WTC11 (cell line): ENCODE measurements at regions not wholly inside any gene's neighbourhood (a gene's known extent, or its start where the extent isn't known, plus 50 kb on each side); places are given as distances from the start of the nearest gene placed in this dataset.

Source experiments
- ATAC-seq: fragments of 200-7000 bp; cut with Tn5 transposase; 2 replicates; pipeline ENCODE4 v1.10.0; 2021; ENCODE audit warnings: mild to moderate bottlenecking, moderate library complexity
- CTCF ChIA-PET: fragments of 300-600 bp; sonication (Branson Sonifier 250); formaldehyde crosslinking; loops from one replicate; lab custom pipeline; 2021; ENCODE audit warnings: antibody characterized with exemption; lab: Charles Lee
- POLR2A ChIA-PET: fragments of 350-600 bp; sonication (Branson Sonifier 250); formaldehyde crosslinking; loops from one replicate; lab custom pipeline; 2021; ENCODE audit warnings: antibody characterized with exemption; lab: Charles Lee
- DNase-seq: peaks from one replicate; pipeline ENCODE4 v3.0.0; 2021; ENCODE audit warnings: low spot score
- H3K27ac Mint-ChIP-seq: 2 replicates; pipeline ENCODE4 v1.8.0; 2021; ENCODE audit warnings: mixed read lengths
- H3K27me3 Mint-ChIP-seq: 2 replicates; pipeline ENCODE4 v1.8.0; 2021; ENCODE audit warnings: low read depth, mild to moderate bottlenecking, moderate library complexity, mixed read lengths
- H3K36me3 Mint-ChIP-seq: 2 replicates; pipeline ENCODE4 v1.8.0; 2021; ENCODE audit warnings: mixed read lengths
- H3K4me1 Mint-ChIP-seq: 2 replicates; pipeline ENCODE4 v1.8.0; 2022; ENCODE audit warnings: mixed read lengths
- H3K4me3 Mint-ChIP-seq: 2 replicates; pipeline ENCODE4 v1.8.0; 2021; ENCODE audit warnings: mild to moderate bottlenecking, moderate library complexity, mixed read lengths
- H3K9me3 Mint-ChIP-seq: 2 replicates; pipeline ENCODE4 v1.8.0; 2021; ENCODE audit warnings: mixed read lengths
- ATF1 ChIP-seq: sonication (generic); formaldehyde crosslinking; IDR thresholded peaks from 2 replicates; pipeline ENCODE4 v1.8.1; 2023; ENCODE audit warnings: mild to moderate bottlenecking, moderate library complexity, missing genetic modification reagents
- FOXJ3 ChIP-seq: sonication (generic); formaldehyde crosslinking; IDR thresholded peaks from 2 replicates; pipeline ENCODE4 v1.9.0; 2021; ENCODE audit warnings: missing genetic modification reagents, mild to moderate bottlenecking, borderline replicate concordance
- HMGA2 ChIP-seq: fragments of 250-450 bp; sonication (Bioruptor Pico); IDR thresholded peaks from 2 replicates; pipeline ENCODE4 v1.4.0; 2021; ENCODE audit warnings: mild to moderate bottlenecking, moderate library complexity
- KAT7 ChIP-seq: sonication (generic); formaldehyde crosslinking; IDR thresholded peaks from 2 replicates; pipeline ENCODE4 v1.8.1; 2023; ENCODE audit warnings: missing genetic modification reagents, mild to moderate bottlenecking, borderline replicate concordance
- MYBL2 ChIP-seq: sonication (generic); formaldehyde crosslinking; IDR thresholded peaks from 2 replicates; pipeline ENCODE4 v1.8.1; 2023; ENCODE audit warnings: mild to moderate bottlenecking, moderate library complexity, missing genetic modification reagents
- NFATC4 ChIP-seq: fragments of 250-450 bp; sonication (Bioruptor Pico); IDR thresholded peaks from 2 replicates; pipeline ENCODE4 v1.9.0; 2021; ENCODE audit warnings: mild to moderate bottlenecking
- NFYB ChIP-seq: sonication (generic); formaldehyde crosslinking; conservative IDR thresholded peaks from 2 replicates; pipeline ENCODE4 v1.8.0; 2022; ENCODE audit warnings: low read depth, missing genetic modification reagents
- NR2C2 ChIP-seq: sonication (generic); formaldehyde crosslinking; IDR thresholded peaks from 2 replicates; pipeline ENCODE4 v1.8.0; 2022; ENCODE audit warnings: mild to moderate bottlenecking, missing genetic modification reagents
- TCF7 ChIP-seq: sonication (generic); formaldehyde crosslinking; IDR thresholded peaks from 2 replicates; pipeline ENCODE4 v1.8.0; 2022; ENCODE audit warnings: mild to moderate bottlenecking, low read depth, missing genetic modification reagents, moderate library complexity
- TP53 ChIP-seq: sonication (generic); formaldehyde crosslinking; IDR thresholded peaks from 2 replicates; pipeline ENCODE4 v1.8.1; 2023; ENCODE audit warnings: mild to moderate bottlenecking, missing genetic modification reagents
- ZNF219 ChIP-seq: sonication (generic); formaldehyde crosslinking; IDR thresholded peaks from 2 replicates; pipeline ENCODE4 v1.8.0; 2023; ENCODE audit warnings: missing genetic modification reagents, mild to moderate bottlenecking, borderline replicate concordance
- ZNF396 ChIP-seq: fragments of 250-450 bp; sonication (Bioruptor Pico); IDR thresholded peaks from 2 replicates; pipeline ENCODE4 v1.8.0; 2021; ENCODE audit warnings: mild to moderate bottlenecking, moderate library complexity, borderline replicate concordance
- ZNF512 ChIP-seq: sonication (generic); formaldehyde crosslinking; IDR thresholded peaks from 2 replicates; pipeline ENCODE4 v1.8.1; 2022; ENCODE audit warnings: missing genetic modification reagents, borderline replicate concordance
- ZNF532 ChIP-seq: fragments of 250-450 bp; sonication (Bioruptor Pico); IDR thresholded peaks from 2 replicates; pipeline ENCODE4 v1.9.0; 2021; ENCODE audit warnings: mild to moderate bottlenecking, borderline replicate concordance
- TF ChIP-seq, protein P1 (sequence below): sonication (generic); formaldehyde crosslinking; IDR thresholded peaks from 2 replicates; pipeline ENCODE4 v1.8.0; 2023; ENCODE audit warnings: missing genetic modification reagents, mild to moderate bottlenecking, borderline replicate concordance
- TF ChIP-seq, protein P2 (sequence below): sonication (generic); formaldehyde crosslinking; IDR thresholded peaks from 2 replicates; pipeline ENCODE4 v1.8.0; 2022; ENCODE audit warnings: missing genetic modification reagents
- TF ChIP-seq, protein P3 (sequence below): sonication (generic); formaldehyde crosslinking; IDR thresholded peaks from 2 replicates; pipeline ENCODE4 v1.8.0; 2023; ENCODE audit warnings: missing genetic modification reagents
- TF ChIP-seq, protein P4 (sequence below): sonication (generic); formaldehyde crosslinking; IDR thresholded peaks from 2 replicates; pipeline ENCODE4 v1.8.0; 2022; ENCODE audit warnings: mild to moderate bottlenecking, missing genetic modification reagents

DNA sequence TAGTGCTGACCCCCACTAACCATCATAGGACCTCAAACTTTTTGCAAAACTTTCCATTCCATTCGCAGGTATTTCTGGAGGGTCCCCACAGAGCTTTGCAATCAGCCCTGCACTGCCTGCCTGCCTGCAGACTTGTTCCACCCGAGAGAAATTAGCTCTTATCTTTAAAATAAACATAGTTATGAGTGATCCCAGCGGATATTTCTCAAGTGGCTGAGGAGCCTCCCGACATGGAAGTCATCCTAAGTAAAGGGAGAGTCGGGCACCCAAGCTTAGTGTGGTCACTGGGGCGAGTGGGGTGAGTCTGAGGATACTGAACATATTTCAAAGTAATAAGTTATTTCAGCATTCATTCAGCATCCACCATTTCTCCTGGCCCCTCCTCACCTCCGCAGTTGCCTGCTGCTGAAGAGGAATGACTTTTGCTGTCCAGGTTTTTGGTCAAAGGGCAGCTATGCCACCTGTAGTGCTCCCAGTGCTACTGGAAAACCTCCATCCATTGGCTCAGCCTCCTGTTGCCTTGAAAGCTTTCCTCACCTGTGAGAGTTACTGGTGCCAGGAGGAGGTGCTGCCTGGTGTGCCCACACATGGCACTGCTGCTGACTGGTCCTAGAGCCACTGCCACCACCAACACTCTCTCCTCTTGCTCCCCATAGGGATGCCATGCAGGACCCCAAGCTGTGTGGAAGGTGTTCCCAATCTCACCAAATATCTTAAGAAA, 89.7 kb upstream of the PCSK1 start (continued):
- no peak for TF ChIP-seq ZNF512 (CRISPR knock-in tag)
- no peak for TF ChIP-seq ATF1

GRCh38 chr5:96527768-96528661, 95.0 kb upstream of the PCSK1 start:
- Mint-ChIP-seq H3K36me3 (no peaks in the 10 kb centered on the region), H3K27ac (no peak overlapping the region), H3K4me3 (no peak overlapping the region), H3K4me1 (peaks cover 17% of the 10 kb centered on the region; the same call in 1 of the 2 replicates), H3K27me3 (no peaks in the 10 kb centered on the region), H3K9me3 (no peaks in the 10 kb centered on the region)
- DNase-seq (no peak), ATAC-seq (peak; percentile 82)
- ChIA-PET POLR2A (no interaction called here), CTCF (no interaction called here)
- TF ChIP-seq, protein P1, sequence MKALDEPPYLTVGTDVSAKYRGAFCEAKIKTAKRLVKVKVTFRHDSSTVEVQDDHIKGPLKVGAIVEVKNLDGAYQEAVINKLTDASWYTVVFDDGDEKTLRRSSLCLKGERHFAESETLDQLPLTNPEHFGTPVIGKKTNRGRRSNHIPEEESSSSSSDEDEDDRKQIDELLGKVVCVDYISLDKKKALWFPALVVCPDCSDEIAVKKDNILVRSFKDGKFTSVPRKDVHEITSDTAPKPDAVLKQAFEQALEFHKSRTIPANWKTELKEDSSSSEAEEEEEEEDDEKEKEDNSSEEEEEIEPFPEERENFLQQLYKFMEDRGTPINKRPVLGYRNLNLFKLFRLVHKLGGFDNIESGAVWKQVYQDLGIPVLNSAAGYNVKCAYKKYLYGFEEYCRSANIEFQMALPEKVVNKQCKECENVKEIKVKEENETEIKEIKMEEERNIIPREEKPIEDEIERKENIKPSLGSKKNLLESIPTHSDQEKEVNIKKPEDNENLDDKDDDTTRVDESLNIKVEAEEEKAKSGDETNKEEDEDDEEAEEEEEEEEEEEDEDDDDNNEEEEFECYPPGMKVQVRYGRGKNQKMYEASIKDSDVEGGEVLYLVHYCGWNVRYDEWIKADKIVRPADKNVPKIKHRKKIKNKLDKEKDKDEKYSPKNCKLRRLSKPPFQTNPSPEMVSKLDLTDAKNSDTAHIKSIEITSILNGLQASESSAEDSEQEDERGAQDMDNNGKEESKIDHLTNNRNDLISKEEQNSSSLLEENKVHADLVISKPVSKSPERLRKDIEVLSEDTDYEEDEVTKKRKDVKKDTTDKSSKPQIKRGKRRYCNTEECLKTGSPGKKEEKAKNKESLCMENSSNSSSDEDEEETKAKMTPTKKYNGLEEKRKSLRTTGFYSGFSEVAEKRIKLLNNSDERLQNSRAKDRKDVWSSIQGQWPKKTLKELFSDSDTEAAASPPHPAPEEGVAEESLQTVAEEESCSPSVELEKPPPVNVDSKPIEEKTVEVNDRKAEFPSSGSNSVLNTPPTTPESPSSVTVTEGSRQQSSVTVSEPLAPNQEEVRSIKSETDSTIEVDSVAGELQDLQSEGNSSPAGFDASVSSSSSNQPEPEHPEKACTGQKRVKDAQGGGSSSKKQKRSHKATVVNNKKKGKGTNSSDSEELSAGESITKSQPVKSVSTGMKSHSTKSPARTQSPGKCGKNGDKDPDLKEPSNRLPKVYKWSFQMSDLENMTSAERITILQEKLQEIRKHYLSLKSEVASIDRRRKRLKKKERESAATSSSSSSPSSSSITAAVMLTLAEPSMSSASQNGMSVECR (CRISPR knock-in tag), result no peak
- no peak for TF ChIP-seq TCF7 (CRISPR knock-in tag)
- no peak for TF ChIP-seq NR2C2 (CRISPR knock-in tag)
- TF ChIP-seq, protein P2, sequence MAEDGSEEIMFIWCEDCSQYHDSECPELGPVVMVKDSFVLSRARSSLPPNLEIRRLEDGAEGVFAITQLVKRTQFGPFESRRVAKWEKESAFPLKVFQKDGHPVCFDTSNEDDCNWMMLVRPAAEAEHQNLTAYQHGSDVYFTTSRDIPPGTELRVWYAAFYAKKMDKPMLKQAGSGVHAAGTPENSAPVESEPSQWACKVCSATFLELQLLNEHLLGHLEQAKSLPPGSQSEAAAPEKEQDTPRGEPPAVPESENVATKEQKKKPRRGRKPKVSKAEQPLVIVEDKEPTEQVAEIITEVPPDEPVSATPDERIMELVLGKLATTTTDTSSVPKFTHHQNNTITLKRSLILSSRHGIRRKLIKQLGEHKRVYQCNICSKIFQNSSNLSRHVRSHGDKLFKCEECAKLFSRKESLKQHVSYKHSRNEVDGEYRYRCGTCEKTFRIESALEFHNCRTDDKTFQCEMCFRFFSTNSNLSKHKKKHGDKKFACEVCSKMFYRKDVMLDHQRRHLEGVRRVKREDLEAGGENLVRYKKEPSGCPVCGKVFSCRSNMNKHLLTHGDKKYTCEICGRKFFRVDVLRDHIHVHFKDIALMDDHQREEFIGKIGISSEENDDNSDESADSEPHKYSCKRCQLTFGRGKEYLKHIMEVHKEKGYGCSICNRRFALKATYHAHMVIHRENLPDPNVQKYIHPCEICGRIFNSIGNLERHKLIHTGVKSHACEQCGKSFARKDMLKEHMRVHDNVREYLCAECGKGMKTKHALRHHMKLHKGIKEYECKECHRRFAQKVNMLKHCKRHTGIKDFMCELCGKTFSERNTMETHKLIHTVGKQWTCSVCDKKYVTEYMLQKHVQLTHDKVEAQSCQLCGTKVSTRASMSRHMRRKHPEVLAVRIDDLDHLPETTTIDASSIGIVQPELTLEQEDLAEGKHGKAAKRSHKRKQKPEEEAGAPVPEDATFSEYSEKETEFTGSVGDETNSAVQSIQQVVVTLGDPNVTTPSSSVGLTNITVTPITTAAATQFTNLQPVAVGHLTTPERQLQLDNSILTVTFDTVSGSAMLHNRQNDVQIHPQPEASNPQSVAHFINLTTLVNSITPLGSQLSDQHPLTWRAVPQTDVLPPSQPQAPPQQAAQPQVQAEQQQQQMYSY (CRISPR knock-in tag), result no peak
- TF ChIP-seq, protein P3, sequence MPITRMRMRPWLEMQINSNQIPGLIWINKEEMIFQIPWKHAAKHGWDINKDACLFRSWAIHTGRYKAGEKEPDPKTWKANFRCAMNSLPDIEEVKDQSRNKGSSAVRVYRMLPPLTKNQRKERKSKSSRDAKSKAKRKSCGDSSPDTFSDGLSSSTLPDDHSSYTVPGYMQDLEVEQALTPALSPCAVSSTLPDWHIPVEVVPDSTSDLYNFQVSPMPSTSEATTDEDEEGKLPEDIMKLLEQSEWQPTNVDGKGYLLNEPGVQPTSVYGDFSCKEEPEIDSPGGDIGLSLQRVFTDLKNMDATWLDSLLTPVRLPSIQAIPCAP (CRISPR knock-in tag), result no peak
- no peak for TF ChIP-seq HMGA2
- no peak for TF ChIP-seq NFATC4 (CRISPR knock-in tag)
- no peak for TF ChIP-seq KAT7 (CRISPR knock-in tag)
- TF ChIP-seq ZNF219 (CRISPR knock-in tag), result no peak
- TF ChIP-seq MYBL2 (CRISPR knock-in tag), result no peak
- TF ChIP-seq ZNF396 (CRISPR knock-in tag), result no peak
- no peak for TF ChIP-seq ZNF532 (CRISPR knock-in tag)
- no peak for TF ChIP-seq TP53
- TF ChIP-seq FOXJ3, result no peak
- TF ChIP-seq NFYB (CRISPR knock-in tag), result no peak
- TF ChIP-seq, protein P4, sequence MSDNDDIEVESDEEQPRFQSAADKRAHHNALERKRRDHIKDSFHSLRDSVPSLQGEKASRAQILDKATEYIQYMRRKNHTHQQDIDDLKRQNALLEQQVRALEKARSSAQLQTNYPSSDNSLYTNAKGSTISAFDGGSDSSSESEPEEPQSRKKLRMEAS, result no peak
